GM18858 (cell line): ENCODE measurements at regions not wholly inside any gene's neighbourhood (a gene's known extent, or its start where the extent isn't known, plus 50 kb on each side); places are given as distances from the start of the nearest gene placed in this dataset.

Experiments used
- ATAC-seq: cut with Tn5 transposase; IDR thresholded peaks from one replicate; pipeline ENCODE4 v1.9.1; 2021; ENCODE audit not compliant: unreplicated experiment

- ATAC-seq: no peak
Measured at GRCh38 chr22:47796128-47796908, 1033.9 kb downstream of the TBC1D22A start.

- no peak for ATAC-seq
Measured at GRCh38 chr22:47795477-47796127, 1033.2 kb downstream of the TBC1D22A start.

GRCh38 chr22:47794851-47795250 is 1032.4 kb downstream of the TBC1D22A start:
- ATAC-seq: no peak

GRCh38 chr22:47793304-47794101 is 1031.1 kb downstream of the TBC1D22A start:
- ATAC-seq: no peak

GRCh38 chr22:47789171-47789570 is 1026.7 kb downstream of the TBC1D22A start:
- no peak for ATAC-seq

GRCh38 chr22:47788461-47788860 is 1026.0 kb downstream of the TBC1D22A start:
- ATAC-seq: no peak

- no peak for ATAC-seq
Measured at GRCh38 chr22:47787501-47788227, 1025.2 kb downstream of the TBC1D22A start.

- ATAC-seq: no peak
Measured at GRCh38 chr22:47786650-47787290, 1024.3 kb downstream of the TBC1D22A start.

- ATAC-seq: no peak
Measured at GRCh38 chr22:47784991-47785390, 1022.5 kb downstream of the TBC1D22A start.

GRCh38 chr22:47784367-47784983 is 1022.0 kb downstream of the TBC1D22A start:
- no peak for ATAC-seq

- ATAC-seq: no peak
Measured at GRCh38 chr22:47783433-47784366, 1021.2 kb downstream of the TBC1D22A start.

- ATAC-seq: no peak
Measured at GRCh38 chr22:47782328-47783075, 1020.1 kb downstream of the TBC1D22A start.

GRCh38 chr22:47781427-47782111 is 1019.1 kb downstream of the TBC1D22A start:
- ATAC-seq: no peak

- ATAC-seq: no peak
Measured at GRCh38 chr22:47781024-47781423, 1018.6 kb downstream of the TBC1D22A start.

- no peak for ATAC-seq
Measured at GRCh38 chr22:47780281-47780875, 1017.9 kb downstream of the TBC1D22A start.

GRCh38 chr22:47779474-47779873 is 1017.0 kb downstream of the TBC1D22A start:
- ATAC-seq: no peak

GRCh38 chr22:47778160-47778658 is 1015.8 kb downstream of the TBC1D22A start:
- no peak for ATAC-seq
